IMR-90 (cell line): ENCODE measurements at regions not wholly inside any gene's neighbourhood (a gene's known extent, or its start where the extent isn't known, plus 50 kb on each side); places are given as distances from the start of the nearest gene placed in this dataset.

Experiments used
- ATAC-seq: fragments of 200-7000 bp; cut with Tn5 transposase; 2 replicates; pipeline ENCODE4 v1.9.1; 2020; ENCODE audit warnings: low read depth, mild to moderate bottlenecking, moderate library complexity
- BruUV-seq: library from RNA; stranded (reverse); fragments of 400-500 nt; replicated peaks from 2 replicates; lab custom pipeline; 2021; lab: Mats Ljungman, UMichigan
- CTCF ChIA-PET: fragments of 300-600 bp; formaldehyde crosslinking; extraction: SDS; loops from one replicate; lab custom pipeline; 2021; ENCODE audit warnings: antibody characterized with exemption; lab: Yijun Ruan, JAX
- POLR2A ChIA-PET: fragments of 300-600 bp; sonication (Branson Sonifier 250); formaldehyde crosslinking; loops from one replicate; lab custom pipeline; 2022; ENCODE audit warnings: antibody characterized with exemption; ENCODE audit not compliant: unreplicated experiment; lab: Charles Lee
- DNase-seq: peaks from one replicate; pipeline ENCODE4 v3.0.0; 2013
- H2AFZ ChIP-seq: replicated peaks from 2 replicates; pipeline ENCODE3; 2013; ENCODE audit warnings: low read length, mild to moderate bottlenecking; ENCODE audit not compliant: poor library complexity
- H2AK5ac ChIP-seq: 2 replicates; pipeline ENCODE4 v1.6.1; 2013; ENCODE audit warnings: low read depth, low read length, inconsistent platforms
- H2AK9ac ChIP-seq: replicated peaks from 2 replicates; pipeline ENCODE3; 2013; ENCODE audit warnings: mild to moderate bottlenecking, low read depth, low read length, moderate library complexity; ENCODE audit not compliant: poor library complexity
- H2BK120ac ChIP-seq: 2 replicates; pipeline ENCODE4 v1.6.1; 2013; ENCODE audit warnings: low read depth, low read length, inconsistent platforms
- H2BK15ac ChIP-seq: 3 replicates; pipeline ENCODE4 v1.6.1; 2013; ENCODE audit warnings: low read depth, low read length, inconsistent platforms
- H2BK20ac ChIP-seq: 2 replicates; pipeline ENCODE4 v1.6.1; 2013; ENCODE audit warnings: low read depth, mild to moderate bottlenecking, inconsistent platforms, low read length, moderate library complexity
- H2BK5ac ChIP-seq: 2 replicates; pipeline ENCODE4 v1.6.1; 2013; ENCODE audit warnings: mild to moderate bottlenecking, low read depth, low read length, inconsistent platforms; ENCODE audit not compliant: poor library complexity, severe bottlenecking
- H3K14ac ChIP-seq: replicated peaks from 2 replicates; pipeline ENCODE4 v1.6.1; 2013; ENCODE audit warnings: low read depth, low read length, inconsistent platforms
- H3K18ac ChIP-seq: 2 replicates; pipeline ENCODE4 v1.6.1; 2013; ENCODE audit warnings: low read depth, low read length, control low read depth
- H3K23ac ChIP-seq: 2 replicates; pipeline ENCODE4 v1.6.1; 2013; ENCODE audit warnings: low read depth, low read length, inconsistent platforms
- H3K27ac ChIP-seq: 2 replicates; pipeline ENCODE4 v1.5.1; 2013; ENCODE audit warnings: mild to moderate bottlenecking, control low read depth, low read length; ENCODE audit not compliant: insufficient read depth
- H3K27me3 ChIP-seq: 2 replicates; pipeline ENCODE4 v1.6.1; 2013; ENCODE audit warnings: low read length; ENCODE audit not compliant: control insufficient read depth, insufficient read depth
- H3K36me3 ChIP-seq: 2 replicates; pipeline ENCODE4 v1.6.1; 2013; ENCODE audit warnings: low read length, mixed read lengths; ENCODE audit not compliant: control insufficient read depth, insufficient read depth
- H3K4ac ChIP-seq: 2 replicates; pipeline ENCODE4 v1.6.1; 2013; ENCODE audit warnings: low read depth, low read length, inconsistent platforms
- H3K4me1 ChIP-seq: 2 replicates; pipeline ENCODE4 v1.6.1; 2013; ENCODE audit warnings: low read length, mixed read lengths; ENCODE audit not compliant: control insufficient read depth, insufficient read depth
- H3K4me2 ChIP-seq: 2 replicates; pipeline ENCODE4 v1.6.1; 2013; ENCODE audit warnings: low read depth, mild to moderate bottlenecking, control low read depth, low read length, moderate library complexity
- H3K4me3 ChIP-seq: 2 replicates; pipeline ENCODE4 v1.5.1; 2013; ENCODE audit warnings: low read depth, mild to moderate bottlenecking, control low read depth, low read length, moderate library complexity; ENCODE audit not compliant: insufficient read depth
- H3K56ac ChIP-seq: 2 replicates; pipeline ENCODE4 v1.6.1; 2013; ENCODE audit warnings: low read length, inconsistent platforms; ENCODE audit not compliant: insufficient read depth; ENCODE audit errors: extremely low read depth
- H3K79me1 ChIP-seq, 2 experiments: 2 replicates each; pipeline ENCODE4 v1.6.1; 2013; ENCODE audit warnings: low read length in 2 of 2, inconsistent platforms in 1 of 2, low read depth in 1 of 2
- H3K9ac ChIP-seq: 2 replicates; pipeline ENCODE4 v1.6.1; 2013; ENCODE audit warnings: low read depth, low read length, control low read depth
- H3K9me1 ChIP-seq: 2 replicates; pipeline ENCODE4 v1.6.1; 2013; ENCODE audit warnings: low read length, inconsistent platforms; ENCODE audit not compliant: insufficient read depth
- H3K9me3 ChIP-seq: 2 replicates; pipeline ENCODE4 v1.6.1; 2013; ENCODE audit warnings: low read length; ENCODE audit not compliant: control insufficient read depth, insufficient read depth
- H4K20me1 ChIP-seq: 2 replicates; pipeline ENCODE4 v1.6.1; 2013; ENCODE audit warnings: low read length, inconsistent platforms; ENCODE audit not compliant: insufficient read depth
- H4K5ac ChIP-seq: 2 replicates; pipeline ENCODE4 v1.6.1; 2013; ENCODE audit warnings: mild to moderate bottlenecking, low read depth, low read length, control low read depth
- H4K8ac ChIP-seq, 2 experiments: 2 replicates each; pipeline ENCODE4 v1.6.1; 2013; ENCODE audit warnings: low read depth in 2 of 2, low read length in 2 of 2, control low read depth in 1 of 2, inconsistent platforms in 1 of 2
- H4K91ac ChIP-seq: 2 replicates; pipeline ENCODE4 v1.6.1; 2013; ENCODE audit warnings: low read depth, low read length, inconsistent platforms; ENCODE audit not compliant: insufficient read depth
- BHLHE40 ChIP-seq: fragments of 150-350 bp; IDR thresholded peaks from 2 replicates; pipeline ENCODE4 v1.6.1; 2016; ENCODE audit warnings: mild to moderate bottlenecking, low read depth, low read length
- CEBPB ChIP-seq: IDR thresholded peaks from 2 replicates; pipeline ENCODE4 v1.6.1; 2012; ENCODE audit warnings: low read depth, low read length, improper control_type of control experiment
- CHD1 ChIP-seq: IDR thresholded peaks from 2 replicates; pipeline ENCODE4 v1.6.1; 2012; ENCODE audit warnings: low read depth, low read length, improper control_type of control experiment
- CTCF ChIP-seq: conservative IDR thresholded peaks from 2 replicates; pipeline ENCODE4 v1.5.1; 2012; ENCODE audit warnings: mild to moderate bottlenecking, low read depth, low read length, improper control_type of control experiment
- FOS ChIP-seq: fragments of 150-350 bp; IDR thresholded peaks from 2 replicates; pipeline ENCODE4 v1.6.1; 2016; ENCODE audit warnings: low read depth, low read length
- MAFK ChIP-seq: IDR thresholded peaks from 2 replicates; pipeline ENCODE4 v1.6.1; 2012; ENCODE audit warnings: low read depth, low read length, improper control_type of control experiment
- MAZ ChIP-seq: IDR thresholded peaks from 2 replicates; pipeline ENCODE4 v1.6.1; 2012; ENCODE audit warnings: low read depth, mild to moderate bottlenecking, low read length, improper control_type of control experiment, moderate library complexity, borderline replicate concordance
- MXI1 ChIP-seq: IDR thresholded peaks from 2 replicates; pipeline ENCODE4 v1.6.1; 2012; ENCODE audit warnings: low read depth, mild to moderate bottlenecking, low read length, moderate library complexity, borderline replicate concordance
- NFE2L2 ChIP-seq: fragments of 150-350 bp; IDR thresholded peaks from 2 replicates; pipeline ENCODE4 v1.6.1; 2016; ENCODE audit warnings: low read depth, mild to moderate bottlenecking, low read length
- POLR2A ChIP-seq: IDR thresholded peaks from 2 replicates; pipeline ENCODE4 v1.6.1; 2012; ENCODE audit warnings: mild to moderate bottlenecking, low read depth, low read length
- RAD21 ChIP-seq: IDR thresholded peaks from 2 replicates; pipeline ENCODE4 v1.6.1; 2012; ENCODE audit warnings: low read length, improper control_type of control experiment
- RCOR1 ChIP-seq: IDR thresholded peaks from 2 replicates; pipeline ENCODE4 v1.6.1; 2012; ENCODE audit warnings: mild to moderate bottlenecking, low read length, improper control_type of control experiment; ENCODE audit not compliant: insufficient replicate concordance
- RFX5 ChIP-seq: IDR thresholded peaks from 2 replicates; pipeline ENCODE4 v1.8.0; 2012; ENCODE audit warnings: low read depth, mild to moderate bottlenecking, low read length, moderate library complexity
- SMC3 ChIP-seq: fragments of 150-350 bp; IDR thresholded peaks from 2 replicates; pipeline ENCODE4 v1.6.1; 2016; ENCODE audit warnings: low read depth, mild to moderate bottlenecking, antibody characterized with exemption, low read length, moderate library complexity
- WGBS, 2 experiments: methylation state at CpG; one replicate each; pipeline versions ENCODE4 v1.1.5 to v1.1.7; 2013; ENCODE audit warnings: missing lambda C conversion rate in 2 of 2; ENCODE audit not compliant: insufficient read length in 1 of 2; ENCODE audit errors: extremely low coverage in 2 of 2; 5-methylcytosine and 5-hydroxymethylcytosine counted together
- dilution Hi-C: fragments of 300-500 bp; cut with HindIII; formaldehyde crosslinking; loops from one replicate; pipeline ENCODE4 v1.14.3; 2018; ENCODE audit warnings: low sequenced_read_pairs; ENCODE audit not compliant: unreplicated experiment
- in situ Hi-C: fragments of 300-500 bp; cut with MboI; formaldehyde crosslinking; loops from 3 replicates; pipeline ENCODE4 v1.14.3; 2019; ENCODE audit warnings: low sequenced_read_pairs, inconsistent platforms, mixed read lengths
- intact Hi-C: fragments of 100-400 bp; cut with micrococcal nuclease; formaldehyde crosslinking; loops from 2 replicates; pipeline ENCODE4 v1.10.0; 2022
- TF ChIP-seq, protein P1 (sequence below): fragments of 150-350 bp; IDR thresholded peaks from 2 replicates; pipeline ENCODE4 v1.6.1; 2017; ENCODE audit warnings: mild to moderate bottlenecking, antibody characterized with exemption, low read length, low read depth
- TF ChIP-seq, protein P2 (sequence below): fragments of 150-350 bp; IDR thresholded peaks from 2 replicates; pipeline ENCODE4 v1.6.1; 2016; ENCODE audit warnings: low read depth, mild to moderate bottlenecking, low read length, moderate library complexity, borderline replicate concordance

GRCh38 chr18:78849458-78849857, 130.2 kb upstream of the SALL3 start:
- intact Hi-C loops: no loop called here
- no peak overlapping the region for H4K91ac ChIP-seq
- H3K9me3 ChIP-seq: peaks cover 21% of the 10 kb centered on the region
- no peak overlapping the region for H3K56ac ChIP-seq
- H3K27me3 ChIP-seq: no peaks in the 10 kb centered on the region
- H3K23ac ChIP-seq: no peak overlapping the region
- ATAC-seq (no peak), DNase-seq (no peak)
- no peaks in the 10 kb centered on the region for H3K79me1 ChIP-seq
- ChIA-PET POLR2A (no interaction called here), CTCF (no interaction called here)
- H3K36me3 ChIP-seq: no peaks in the 10 kb centered on the region
- dilution Hi-C loops: no loop called here
- no peak overlapping the region for H3K9ac ChIP-seq
- no peak overlapping the region for H2BK20ac ChIP-seq
- no peaks in the 10 kb centered on the region for H3K9me1 ChIP-seq
- in situ Hi-C loops: no loop called here
- no peak overlapping the region for H2BK120ac ChIP-seq
- no peak overlapping the region for H4K8ac ChIP-seq
- H3K18ac ChIP-seq: no peak overlapping the region
- H2AK5ac ChIP-seq: no peak overlapping the region
- WGBS, 2 experiments: no CpG with 5 or more reads among the region's 2 CpGs
- H2AFZ ChIP-seq: no peak overlapping the region
- no peak overlapping the region for H3K4ac ChIP-seq
- no peak overlapping the region for H3K27ac ChIP-seq
- no peak overlapping the region for H3K14ac ChIP-seq
- H2AK9ac ChIP-seq: no peak overlapping the region
- TF ChIP-seq MAZ (no peak), FOS (no peak), CEBPB (no peak), BHLHE40 (no peak), RCOR1 (no peak), RAD21 (no peak), NFE2L2 (no peak), CHD1 (no peak), CTCF (no peak), MAFK (no peak), RFX5 (no peak), SMC3 (no peak), POLR2A (no peak), MXI1 (no peak)
- TF ChIP-seq, protein P1, sequence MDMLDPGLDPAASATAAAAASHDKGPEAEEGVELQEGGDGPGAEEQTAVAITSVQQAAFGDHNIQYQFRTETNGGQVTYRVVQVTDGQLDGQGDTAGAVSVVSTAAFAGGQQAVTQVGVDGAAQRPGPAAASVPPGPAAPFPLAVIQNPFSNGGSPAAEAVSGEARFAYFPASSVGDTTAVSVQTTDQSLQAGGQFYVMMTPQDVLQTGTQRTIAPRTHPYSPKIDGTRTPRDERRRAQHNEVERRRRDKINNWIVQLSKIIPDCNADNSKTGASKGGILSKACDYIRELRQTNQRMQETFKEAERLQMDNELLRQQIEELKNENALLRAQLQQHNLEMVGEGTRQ: no peak
- TF ChIP-seq, protein P2, sequence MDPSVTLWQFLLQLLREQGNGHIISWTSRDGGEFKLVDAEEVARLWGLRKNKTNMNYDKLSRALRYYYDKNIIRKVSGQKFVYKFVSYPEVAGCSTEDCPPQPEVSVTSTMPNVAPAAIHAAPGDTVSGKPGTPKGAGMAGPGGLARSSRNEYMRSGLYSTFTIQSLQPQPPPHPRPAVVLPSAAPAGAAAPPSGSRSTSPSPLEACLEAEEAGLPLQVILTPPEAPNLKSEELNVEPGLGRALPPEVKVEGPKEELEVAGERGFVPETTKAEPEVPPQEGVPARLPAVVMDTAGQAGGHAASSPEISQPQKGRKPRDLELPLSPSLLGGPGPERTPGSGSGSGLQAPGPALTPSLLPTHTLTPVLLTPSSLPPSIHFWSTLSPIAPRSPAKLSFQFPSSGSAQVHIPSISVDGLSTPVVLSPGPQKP: no peak
- no TSS peak for BruUV-seq
- H3K4me3 ChIP-seq: no peak overlapping the region
- no peaks in the 10 kb centered on the region for H3K4me1 ChIP-seq
- H2BK5ac ChIP-seq: no peak overlapping the region
- no peak overlapping the region for H4K5ac ChIP-seq
- H2BK15ac ChIP-seq: no peak overlapping the region
- H3K4me2 ChIP-seq: no peak overlapping the region
- no peaks in the 10 kb centered on the region for H4K20me1 ChIP-seq
